LHCN-M2 (cell line): ENCODE measurements at regions not wholly inside any gene's neighbourhood (a gene's known extent, or its start where the extent isn't known, plus 50 kb on each side); places are given as distances from the start of the nearest gene placed in this dataset.

Experiments
- DNase-seq: peaks from one replicate; pipeline ENCODE4 v3.0.0-alpha.2; 2012; ENCODE audit warnings: low read depth

DNA sequence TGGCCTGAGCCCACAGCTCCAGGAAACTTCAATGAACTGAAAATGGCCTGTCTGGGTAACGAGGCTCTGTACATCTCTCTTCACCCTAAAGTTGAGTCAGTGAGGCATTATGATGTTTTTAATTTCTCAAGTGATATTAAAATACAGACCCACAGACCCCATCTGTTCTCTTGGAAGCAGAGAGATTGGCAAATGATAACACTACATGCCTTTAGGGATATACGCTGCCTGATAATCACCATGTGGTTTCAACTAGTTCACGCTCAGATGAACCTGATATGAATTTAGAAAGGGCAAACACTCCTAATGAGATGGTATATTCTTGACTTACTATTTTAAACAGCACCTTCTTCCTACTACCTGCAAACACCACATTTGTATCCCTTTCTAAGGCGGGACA lies 127.5 kb downstream of the RFC3 start:
- no peak for DNase-seq

DNA sequence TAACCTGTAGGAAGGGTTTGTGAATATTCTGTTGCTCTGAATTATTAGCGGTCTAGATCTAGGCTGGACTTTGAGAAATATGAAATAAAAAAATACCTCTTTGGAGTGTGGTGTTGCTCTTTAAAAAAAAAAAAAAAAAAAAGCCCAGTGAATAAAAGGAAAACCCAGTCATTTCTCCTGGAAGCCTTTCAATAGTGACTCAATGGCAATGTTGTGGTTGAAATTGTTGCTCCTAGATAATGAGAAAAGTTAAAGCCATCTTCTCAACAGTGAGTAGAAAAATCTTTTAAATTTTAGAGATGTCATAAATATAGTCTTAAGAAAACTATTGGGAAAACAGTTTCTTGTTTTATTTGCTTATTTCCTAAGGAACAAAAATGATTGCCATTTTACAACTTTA lies 135.3 kb downstream of the RFC3 start:
- DNase-seq: peak; percentile 62

DNA sequence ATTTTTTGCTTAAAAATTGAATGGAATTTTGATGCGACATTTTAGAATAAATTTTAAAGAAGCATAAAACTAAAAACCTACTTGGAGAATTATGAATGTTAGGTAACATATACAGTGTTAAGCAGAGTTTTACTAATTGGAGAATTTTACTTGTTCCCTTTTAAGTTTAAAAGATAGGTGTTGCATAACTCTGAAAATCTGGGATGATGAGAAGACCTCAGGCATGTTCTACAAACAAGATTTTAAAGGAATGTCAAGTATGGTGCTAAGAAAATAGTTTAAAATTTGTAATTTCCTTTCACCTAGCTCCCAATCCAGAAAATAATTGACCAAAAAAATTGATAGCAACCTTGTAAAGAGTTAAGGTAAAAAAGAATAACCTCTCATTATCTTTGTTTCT lies 135.8 kb downstream of the RFC3 start:
- DNase-seq: no peak

DNA sequence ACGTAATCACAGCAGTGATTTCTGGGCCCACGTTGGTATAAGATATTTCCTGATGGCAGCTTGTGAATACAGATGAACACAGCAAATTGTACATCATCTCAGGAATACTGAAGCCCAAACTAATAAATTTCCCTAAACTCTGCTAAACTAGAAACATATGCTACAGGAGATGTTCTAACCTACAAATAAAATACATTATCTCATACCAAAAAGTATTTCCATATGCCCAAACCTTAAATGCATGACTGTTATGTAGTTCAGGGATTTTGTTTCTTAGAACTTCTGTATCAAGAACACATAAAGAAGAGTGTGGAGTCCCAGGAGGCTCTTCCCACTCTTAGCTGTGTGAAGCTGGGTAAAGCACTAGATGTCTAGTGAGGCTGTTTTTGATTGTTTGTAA lies 138.4 kb downstream of the RFC3 start:
- no peak for DNase-seq

DNA sequence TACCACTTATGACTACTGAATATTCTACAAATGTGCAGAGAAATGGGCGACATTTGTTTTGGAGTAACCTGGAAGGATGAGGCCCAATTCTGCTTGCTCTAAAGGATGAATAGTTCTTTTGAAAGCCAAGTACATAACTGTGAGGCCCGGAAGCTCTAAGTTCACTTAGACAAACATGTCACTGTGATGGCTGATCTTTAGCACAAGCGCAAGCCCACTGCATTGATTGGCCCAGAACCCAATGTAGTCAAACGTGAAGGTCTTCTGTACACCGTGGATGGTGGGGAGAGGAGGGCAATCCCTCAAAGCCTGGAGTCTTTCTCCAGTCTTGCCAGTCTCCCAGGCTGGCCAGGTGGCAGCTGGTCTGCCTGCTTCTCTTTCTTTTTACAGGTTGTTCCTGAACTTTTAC lies 139.6 kb downstream of the RFC3 start:
- DNase-seq: no peak

DNA sequence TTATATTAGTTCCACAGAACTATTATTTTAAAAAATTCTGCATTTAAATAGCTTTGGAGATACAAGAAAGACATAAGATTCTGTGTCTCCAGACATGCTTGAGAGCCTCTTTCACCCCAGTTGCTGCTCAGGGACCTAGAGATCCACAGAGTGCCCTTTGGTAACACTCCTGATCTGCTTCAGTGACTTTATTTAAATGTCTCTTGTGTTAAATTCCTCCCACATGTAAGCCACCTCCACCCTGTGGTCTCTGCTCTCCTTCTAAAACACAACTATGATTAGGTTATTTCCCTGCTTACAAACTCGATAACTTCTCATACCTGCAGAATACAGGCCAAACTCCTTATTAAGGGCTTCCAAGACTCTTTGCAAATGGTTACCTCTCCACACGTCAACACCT lies 141.0 kb downstream of the RFC3 start:
- DNase-seq: no peak

DNA sequence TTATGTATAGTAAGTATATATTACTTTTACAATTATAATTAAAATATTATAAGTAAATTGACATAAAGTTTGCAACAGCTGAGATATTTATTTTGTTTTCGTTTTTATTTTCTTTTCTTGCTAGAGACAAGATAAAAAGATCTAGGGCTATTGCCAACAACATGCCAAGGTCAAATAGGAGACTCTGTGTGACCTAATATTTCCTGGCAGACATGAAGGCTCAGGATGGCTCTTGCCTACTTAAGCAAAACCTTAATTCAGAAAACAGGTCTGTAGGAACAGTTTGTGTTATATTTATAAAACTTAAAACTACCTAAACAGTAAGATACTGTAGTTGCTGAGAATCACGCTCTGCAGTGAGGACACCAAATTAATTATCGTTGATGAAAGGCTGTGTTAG lies 145.2 kb downstream of the RFC3 start:
- DNase-seq: no peak

DNA sequence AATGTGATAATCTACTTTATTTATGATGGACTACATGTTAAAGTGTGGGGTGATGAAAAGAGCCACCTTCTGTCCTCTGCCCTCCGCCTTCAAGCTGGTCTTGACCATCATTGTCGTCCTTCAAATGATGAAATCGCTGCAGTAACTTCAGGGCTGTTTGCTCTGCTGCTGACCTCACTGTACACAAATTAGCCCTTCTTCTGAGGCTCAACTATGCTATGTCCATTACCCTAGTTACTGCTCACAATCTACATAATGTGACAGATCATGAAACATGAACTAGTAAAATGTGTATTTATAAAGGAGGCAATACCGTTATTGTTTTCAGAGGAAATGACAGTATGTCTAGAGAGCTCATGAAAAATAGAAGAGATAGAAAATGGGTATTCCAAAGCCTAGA lies 145.9 kb downstream of the RFC3 start:
- no peak for DNase-seq

DNA sequence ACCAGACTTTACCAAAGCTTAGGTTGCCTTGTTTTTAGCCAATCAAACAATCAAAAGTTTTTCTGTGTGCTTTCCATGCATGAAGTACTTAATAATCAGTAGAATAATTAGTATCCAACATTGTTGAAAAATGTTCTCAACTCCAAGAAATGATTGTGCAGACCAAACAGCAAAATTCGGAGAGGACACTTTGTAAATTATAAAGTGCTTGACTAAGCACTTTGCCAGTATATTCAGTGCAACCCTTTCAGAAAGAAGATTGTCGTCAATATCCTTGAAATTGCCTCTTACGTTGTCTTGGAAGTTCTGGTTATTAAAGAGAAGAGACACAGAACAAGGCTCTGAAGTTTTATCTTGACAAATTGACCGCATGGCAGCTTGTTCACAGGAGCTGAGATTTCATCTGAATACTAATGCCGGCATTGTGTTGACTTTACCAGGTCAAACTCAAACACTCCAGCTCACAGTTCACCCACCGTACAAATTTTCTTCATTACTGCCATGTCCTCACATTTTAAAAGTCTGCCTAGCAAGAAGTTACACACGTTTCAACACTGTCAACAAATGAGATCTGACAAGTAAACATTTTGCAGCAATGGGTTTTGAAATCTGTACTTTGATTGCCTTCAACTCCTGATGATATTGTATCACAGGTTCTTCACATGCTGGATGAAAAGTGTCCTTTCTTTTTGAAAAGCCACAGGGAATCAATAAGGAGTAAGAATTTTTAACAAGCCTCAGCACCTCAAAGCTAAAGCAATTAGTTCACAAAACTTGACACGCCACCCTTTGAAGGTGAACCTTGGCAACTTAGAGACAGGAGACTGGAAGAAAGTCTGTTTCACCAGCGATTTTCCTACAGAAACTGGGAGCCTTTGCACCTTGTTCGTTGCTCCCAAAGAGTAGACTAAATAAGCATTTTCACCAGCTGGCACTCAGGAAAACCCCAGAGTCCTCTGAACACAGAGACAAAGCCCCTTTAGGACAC lies 150.9 kb downstream of the RFC3 start:
- DNase-seq: no peak

DNA sequence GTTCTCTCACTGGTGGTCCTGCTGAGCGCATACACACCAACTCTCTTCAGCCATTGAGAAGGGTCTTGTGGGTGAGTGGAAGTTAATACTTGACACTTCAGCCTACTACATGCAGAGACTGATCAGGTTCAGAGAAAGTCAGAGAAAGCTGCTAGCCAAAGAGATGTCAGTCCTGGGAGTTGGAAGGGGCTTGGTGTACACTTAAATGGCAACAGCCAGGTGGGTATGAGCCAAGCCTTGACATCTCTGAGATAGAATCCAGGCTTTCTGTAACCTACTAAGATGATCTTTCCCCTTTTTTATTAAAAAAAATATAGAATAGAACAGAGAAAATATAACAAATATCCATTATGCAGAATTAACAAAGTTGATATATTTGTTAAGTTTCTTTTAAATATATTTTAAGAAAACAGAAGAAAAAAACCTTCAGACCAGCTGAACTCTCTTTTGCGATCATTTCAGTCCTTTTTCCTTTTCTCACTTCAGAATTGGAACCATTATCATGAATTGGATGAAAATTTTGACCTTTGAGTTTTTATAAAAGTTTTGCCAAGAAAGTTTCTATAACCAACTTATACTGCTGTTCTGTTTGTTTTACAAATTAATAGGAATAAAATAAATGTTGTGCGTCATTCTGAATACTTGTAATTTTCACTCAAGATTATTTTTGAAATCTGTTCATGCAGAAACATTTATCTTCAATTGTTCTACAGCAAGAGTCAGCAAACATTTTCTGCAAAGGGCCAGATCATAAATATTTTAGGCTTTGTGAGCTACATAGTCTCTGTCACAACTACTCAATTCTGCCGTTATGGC lies 153.0 kb downstream of the RFC3 start:
- no peak for DNase-seq

DNA sequence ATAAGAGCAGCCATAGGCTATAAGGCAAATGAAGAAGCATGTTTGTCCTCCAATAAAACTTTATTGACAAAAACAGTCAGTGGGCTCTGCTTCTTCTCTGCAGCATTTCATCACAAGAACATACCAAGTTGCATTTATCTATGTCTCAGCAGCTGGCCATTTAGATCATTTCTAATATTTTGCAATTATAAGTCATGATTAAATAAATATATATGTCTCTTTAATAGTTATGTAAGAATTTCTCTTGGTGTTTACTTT lies 153.5 kb downstream of the RFC3 start:
- DNase-seq: no peak

DNA sequence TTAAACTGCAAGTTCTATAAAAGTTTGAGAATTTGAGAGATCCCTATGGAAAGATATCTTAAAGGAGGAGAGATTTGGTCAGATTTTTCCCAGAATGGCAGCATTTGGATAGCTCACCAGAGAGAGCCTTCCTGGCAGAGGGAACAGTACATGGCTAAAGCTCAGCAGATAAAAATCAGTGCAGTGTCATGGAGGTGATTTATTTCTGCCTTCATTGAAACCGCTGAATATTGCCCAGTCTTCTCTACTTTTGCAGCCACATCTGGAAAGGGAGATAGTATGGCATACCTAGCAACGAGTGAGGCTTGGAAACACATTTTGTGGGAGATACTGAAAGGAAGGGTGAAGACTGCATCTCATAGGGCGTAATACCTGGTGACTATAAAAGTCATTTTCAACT lies 155.2 kb downstream of the RFC3 start:
- no peak for DNase-seq

DNA sequence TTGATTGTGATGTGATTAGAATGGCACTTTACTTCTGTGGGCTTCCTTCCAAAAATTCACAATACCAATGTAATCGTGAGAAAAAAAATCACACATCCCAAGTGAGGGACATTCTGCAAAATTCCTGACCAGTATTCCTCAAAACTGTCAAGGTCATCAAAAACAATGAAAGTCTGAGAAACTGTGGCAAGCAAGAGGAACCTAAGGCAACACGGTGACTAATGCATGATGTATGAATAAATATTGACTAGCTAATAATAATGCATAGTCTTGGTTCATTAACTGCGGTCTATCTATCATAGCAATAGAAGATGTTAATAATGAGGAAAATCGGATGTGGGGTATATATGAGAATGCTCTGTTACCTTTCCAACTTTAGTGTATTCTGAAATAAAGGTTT lies 159.0 kb downstream of the RFC3 start:
- DNase-seq: no peak

DNA sequence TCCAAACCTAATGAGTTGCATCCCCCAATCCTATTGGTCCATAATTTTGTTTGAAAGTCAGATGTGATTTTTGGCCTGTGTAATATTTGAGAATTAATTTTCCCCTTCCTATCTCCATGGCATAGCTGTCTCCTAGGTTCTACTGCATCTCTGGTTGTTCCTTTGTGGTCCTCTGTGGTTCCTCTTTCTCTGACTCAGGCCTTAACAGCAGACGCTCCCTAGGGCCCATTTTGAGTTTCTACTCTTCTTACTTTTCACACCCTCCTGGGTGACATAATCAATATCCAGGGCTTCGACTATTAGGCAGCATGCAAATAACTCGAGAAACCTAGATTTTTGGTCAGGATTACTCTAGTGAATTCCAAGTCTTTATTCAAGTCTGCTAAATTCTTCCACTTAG lies 160.7 kb downstream of the RFC3 start:
- DNase-seq: no peak

DNA sequence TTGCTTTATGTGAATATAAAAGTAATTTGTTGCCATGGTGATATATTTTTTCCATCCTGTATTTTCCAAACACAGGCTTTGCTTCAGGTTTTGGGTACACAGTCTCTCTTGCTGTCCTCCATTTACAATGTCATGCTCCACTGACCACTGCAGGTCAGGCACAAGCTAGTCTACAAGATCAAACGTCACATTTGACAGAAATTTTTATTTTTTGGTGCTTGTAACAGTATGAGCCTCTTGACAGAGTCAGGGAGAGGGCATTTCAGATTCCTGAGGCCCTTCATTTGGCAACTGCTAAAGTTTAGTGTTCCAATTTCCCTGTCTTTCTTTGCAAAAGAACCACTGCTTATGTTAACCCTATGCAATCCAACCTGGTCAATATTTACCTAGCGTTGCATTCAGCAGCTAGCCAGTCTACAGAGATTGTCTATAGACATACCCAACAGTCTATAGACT lies 175.0 kb downstream of the RFC3 start:
- DNase-seq: peak; percentile 37

DNA sequence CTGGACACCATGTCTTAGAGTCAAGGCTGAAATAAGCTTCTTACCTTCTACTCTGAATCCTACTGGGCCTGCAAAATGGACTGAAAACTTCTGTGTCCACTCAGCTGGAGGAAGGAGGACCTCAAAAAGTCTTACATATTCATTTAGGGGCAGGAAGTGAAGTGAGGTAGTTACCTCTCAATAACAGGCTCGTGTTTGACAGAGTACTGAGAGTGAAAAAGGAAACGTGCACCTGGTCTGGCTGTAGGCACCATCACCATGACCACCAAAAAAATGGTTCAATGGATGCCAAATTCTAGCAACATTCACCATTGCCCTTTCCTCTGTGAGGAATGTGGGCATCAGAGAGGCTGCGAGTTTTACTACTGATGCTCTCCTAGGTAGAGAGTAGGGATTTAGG lies 176.2 kb downstream of the RFC3 start:
- DNase-seq: no peak

DNA sequence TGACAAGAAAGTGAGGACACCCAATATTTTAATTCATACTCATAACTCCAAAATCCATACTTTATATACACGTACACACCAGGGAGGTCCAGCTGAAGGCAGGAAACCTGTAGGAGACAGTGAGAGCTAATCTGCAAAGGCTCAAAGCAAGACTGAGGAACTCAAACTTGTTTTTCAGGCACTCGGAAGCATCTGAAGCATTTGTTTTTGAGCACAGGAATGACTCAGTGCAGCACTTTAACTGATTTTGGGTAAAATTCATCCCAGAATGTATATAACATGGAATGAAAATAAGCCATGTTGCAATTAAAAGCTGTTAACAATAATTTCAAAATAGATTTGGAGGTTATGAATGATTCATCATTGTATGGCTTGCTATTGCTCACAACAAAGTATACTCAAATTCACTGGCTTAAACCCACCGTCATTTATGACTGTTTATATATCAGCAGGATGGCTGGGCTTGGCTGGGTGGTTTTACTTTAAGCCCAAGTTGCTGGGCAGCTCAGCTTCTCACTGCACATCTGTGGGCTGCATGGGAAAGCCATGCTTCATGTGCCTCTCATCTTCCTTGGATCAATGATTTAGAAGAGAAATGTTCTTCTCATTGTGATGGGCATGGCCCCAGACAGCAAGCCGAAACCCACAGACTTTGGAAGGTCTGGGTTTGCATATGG lies 177.0 kb downstream of the RFC3 start:
- no peak for DNase-seq

DNA sequence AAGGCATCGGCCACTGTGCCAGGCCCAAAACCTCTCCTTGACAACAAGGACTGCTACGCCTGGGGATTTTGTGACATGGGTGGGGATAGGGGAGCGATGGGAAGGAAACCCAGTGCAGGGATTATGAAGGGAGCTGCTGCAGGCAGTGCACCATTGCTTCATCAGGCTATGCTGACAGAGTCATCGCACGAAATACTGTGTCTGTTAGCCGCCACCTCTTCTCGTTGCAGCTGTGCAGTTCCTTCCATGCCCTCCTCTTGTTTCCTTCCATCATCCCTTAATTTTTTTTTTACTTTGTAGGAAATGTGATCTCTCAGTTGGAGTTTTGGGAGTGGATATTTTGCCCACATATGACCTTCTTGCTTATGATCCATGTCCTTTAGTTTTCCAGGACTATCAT lies 178.7 kb downstream of the RFC3 start:
- no peak for DNase-seq

DNA sequence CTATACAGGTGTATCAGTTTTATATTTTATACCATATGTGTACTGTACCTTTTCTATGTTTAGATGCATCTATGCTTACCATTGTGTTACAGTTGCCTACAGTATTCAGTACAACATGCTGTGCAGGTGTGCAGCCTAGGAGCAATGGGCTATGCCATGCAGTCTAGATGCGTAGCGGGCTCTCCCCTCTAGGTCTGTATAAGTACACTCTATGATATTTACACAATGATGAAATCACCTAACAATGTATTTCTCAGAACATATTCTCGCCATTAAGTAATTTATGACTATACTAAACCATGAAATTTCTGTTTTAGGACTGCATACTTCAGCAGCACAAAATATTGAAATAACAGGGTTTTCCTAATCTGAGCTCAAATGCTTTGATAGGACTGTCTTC lies 179.6 kb downstream of the RFC3 start:
- DNase-seq: no peak

DNA sequence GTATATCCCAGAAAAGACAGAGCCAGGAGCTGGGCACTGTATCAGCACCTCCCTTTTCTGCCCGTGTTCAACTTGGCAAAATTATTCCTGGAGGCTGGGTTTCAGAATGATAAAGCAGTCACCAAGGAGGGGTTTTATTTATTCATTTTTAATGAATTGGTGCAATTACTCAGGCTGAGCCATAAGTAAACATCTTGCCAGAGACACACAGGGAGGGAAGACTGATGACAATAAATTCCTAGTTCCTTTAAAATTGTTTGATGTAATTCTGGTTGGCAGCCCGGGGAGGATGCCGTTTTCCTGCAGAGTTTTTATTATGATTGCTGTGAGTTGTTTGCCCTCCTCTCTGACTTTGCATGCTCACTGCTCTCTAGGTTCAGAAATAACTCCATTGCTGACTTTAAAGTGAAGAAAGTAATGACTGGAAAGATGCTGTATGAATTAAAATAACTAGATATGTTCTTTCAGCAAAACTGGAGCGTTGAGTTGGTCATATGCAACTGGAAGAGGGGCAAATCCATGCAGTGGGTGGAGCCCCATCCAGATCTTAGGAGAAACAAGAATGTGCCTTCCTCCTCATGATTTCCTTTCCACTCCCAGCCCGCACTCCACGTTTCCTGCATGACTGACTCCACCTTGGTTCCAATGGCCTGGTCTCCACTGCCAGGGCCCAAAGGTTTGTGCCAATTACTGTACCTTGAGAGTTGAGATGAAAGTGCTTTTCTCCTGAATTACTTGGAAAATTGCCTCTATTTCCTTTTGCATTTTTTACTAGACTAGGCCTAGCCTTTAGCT lies 182.1 kb downstream of the RFC3 start:
- no peak for DNase-seq

DNA sequence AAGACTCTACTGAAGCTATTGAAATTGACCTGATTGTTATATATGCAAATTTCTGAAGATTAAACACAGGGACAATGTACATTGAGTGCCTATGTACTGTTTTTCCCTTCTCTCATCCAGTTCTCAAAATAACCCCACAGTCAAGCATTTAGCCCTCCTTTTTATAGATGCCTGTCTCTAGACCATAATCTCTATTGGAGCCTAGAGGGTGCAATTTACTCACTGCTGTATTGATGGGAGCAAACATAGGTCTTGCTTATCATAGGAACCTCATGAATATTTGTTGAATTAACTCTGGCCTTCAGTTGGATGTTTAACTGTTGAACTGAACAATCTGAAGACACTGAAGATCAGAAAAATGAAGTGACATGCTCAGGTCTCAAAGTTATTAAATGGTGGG lies 183.0 kb downstream of the RFC3 start:
- DNase-seq: no peak

DNA sequence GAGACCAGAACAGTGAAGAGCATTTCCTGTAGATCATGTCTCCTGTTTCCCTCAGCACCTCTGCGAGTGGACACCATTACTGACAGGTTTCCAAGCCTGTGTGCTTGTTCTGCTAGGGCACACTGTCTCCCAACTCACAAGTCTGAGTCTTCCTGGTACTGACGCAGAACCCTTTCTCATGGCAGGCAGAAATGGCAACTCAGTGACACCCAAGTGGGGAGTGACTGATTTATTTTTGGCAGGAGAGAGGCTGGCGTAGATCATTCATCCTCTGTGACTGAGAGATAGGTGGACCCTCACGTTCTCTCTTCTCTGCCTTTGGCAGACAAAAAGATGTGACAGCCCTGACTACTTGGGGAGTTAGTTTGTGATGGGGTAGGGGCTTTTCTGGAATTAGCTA lies 183.4 kb downstream of the RFC3 start:
- no peak for DNase-seq
